Trophoblast cell (in vitro differentiated cells and primary cell): ENCODE measurements at regions not wholly inside any gene's neighbourhood (a gene's known extent, or its start where the extent isn't known, plus 50 kb on each side); places are given as distances from the start of the nearest gene placed in this dataset.
"Not testable (repeated sequence)": the region's sequence is repeated elsewhere in the genome, so short reads cannot be mapped to it uniquely, and the experiment has no call there.

Experiments used
- DNase-seq, 2 donors: peaks; one replicate each; pipeline ENCODE4 v3.0.0-alpha.2; 2016
- H2AFZ ChIP-seq: 2 replicates; pipeline ENCODE4 v1.6.1; 2013; ENCODE audit warnings: low read length, moderate library complexity, mild to moderate bottlenecking; ENCODE audit not compliant: insufficient read depth, poor library complexity
- H2AK5ac ChIP-seq: 2 replicates; pipeline ENCODE4 v1.6.1; 2013; ENCODE audit warnings: mild to moderate bottlenecking, low read length
- H2BK120ac ChIP-seq: 2 replicates; pipeline ENCODE4 v1.6.1; 2013; ENCODE audit warnings: low read length, mild to moderate bottlenecking, moderate library complexity; ENCODE audit not compliant: insufficient read depth, poor library complexity
- H2BK12ac ChIP-seq: 2 replicates; pipeline ENCODE4 v1.6.1; 2013; ENCODE audit warnings: mild to moderate bottlenecking, low read length, moderate library complexity
- H2BK5ac ChIP-seq: 2 replicates; pipeline ENCODE4 v1.6.1; 2013; ENCODE audit warnings: low read length, low read depth, moderate library complexity, mild to moderate bottlenecking; ENCODE audit not compliant: poor library complexity
- H3K14ac ChIP-seq: 2 replicates; pipeline ENCODE4 v1.6.1; 2013; ENCODE audit warnings: mild to moderate bottlenecking, low read length
- H3K18ac ChIP-seq: 2 replicates; pipeline ENCODE4 v1.6.1; 2013; ENCODE audit warnings: mild to moderate bottlenecking, low read length
- H3K23ac ChIP-seq: 2 replicates; pipeline ENCODE4 v1.6.1; 2013; ENCODE audit warnings: low read length
- H3K27ac ChIP-seq: 2 replicates; pipeline ENCODE4 v1.5.1; 2013; ENCODE audit warnings: low read depth, mild to moderate bottlenecking, inconsistent platforms, low read length, moderate library complexity
- H3K27me3 ChIP-seq: 2 replicates; pipeline ENCODE4 v1.6.1; 2013; ENCODE audit warnings: inconsistent platforms, mild to moderate bottlenecking, low read length, moderate library complexity; ENCODE audit not compliant: insufficient read depth
- H3K36me3 ChIP-seq, 2 experiments: 1 replicate in 1 of 2; 2 replicates in 1 of 2; pipeline ENCODE4 v1.6.1; 2013; ENCODE audit warnings: low read length in 2 of 2, mild to moderate bottlenecking in 2 of 2, moderate library complexity in 1 of 2; ENCODE audit not compliant: insufficient read depth in 2 of 2, control insufficient read depth in 1 of 2
- H3K4ac ChIP-seq: 2 replicates; pipeline ENCODE4 v1.6.1; 2013; ENCODE audit warnings: low read depth, mild to moderate bottlenecking, low read length, moderate library complexity
- H3K4me1 ChIP-seq, 2 experiments: 1 replicate in 1 of 2; 2 replicates in 1 of 2; pipeline ENCODE4 v1.6.1; 2013; ENCODE audit warnings: low read length in 2 of 2, mild to moderate bottlenecking in 2 of 2, moderate library complexity in 1 of 2; ENCODE audit not compliant: insufficient read depth in 2 of 2, control insufficient read depth in 1 of 2
- H3K4me2 ChIP-seq: 2 replicates; pipeline ENCODE4 v1.6.1; 2013; ENCODE audit warnings: inconsistent platforms, mild to moderate bottlenecking, low read length, moderate library complexity
- H3K4me3 ChIP-seq: 2 replicates; pipeline ENCODE4 v1.5.1; 2013; ENCODE audit warnings: mild to moderate bottlenecking, low read depth, low read length, inconsistent platforms
- H3K79me1 ChIP-seq: one replicate; pipeline ENCODE4 v1.6.1; 2013; ENCODE audit warnings: low read length
- H3K79me2 ChIP-seq: 2 replicates; pipeline ENCODE4 v1.6.1; 2013; ENCODE audit warnings: low read length, mild to moderate bottlenecking; ENCODE audit not compliant: control insufficient read depth, insufficient read depth, poor library complexity
- H3K9ac ChIP-seq: 2 replicates; pipeline ENCODE4 v1.6.1; 2013; ENCODE audit warnings: mild to moderate bottlenecking, low read length
- H3K9me3 ChIP-seq: 2 replicates; pipeline ENCODE4 v1.6.1; 2013; ENCODE audit warnings: low read depth, mild to moderate bottlenecking, control low read depth, inconsistent platforms, low read length; ENCODE audit not compliant: insufficient read depth
- H4K12ac ChIP-seq: 2 replicates; pipeline ENCODE4 v1.6.1; 2013; ENCODE audit warnings: low read depth, mild to moderate bottlenecking, low read length, moderate library complexity
- H4K8ac ChIP-seq: 2 replicates; pipeline ENCODE4 v1.6.1; 2013; ENCODE audit warnings: low read depth, mild to moderate bottlenecking, low read length, moderate library complexity
- H4K91ac ChIP-seq: one replicate; pipeline ENCODE4 v1.6.1; 2013; ENCODE audit warnings: low read depth, mild to moderate bottlenecking, low read length, moderate library complexity
- WGBS: extraction: QIAGEN DNeasy Blood & Tissue Kit; methylation state at CpG from one replicate; pipeline ENCODE4 v1.1.7; 2013; ENCODE audit warnings: missing lambda C conversion rate; ENCODE audit not compliant: insufficient read length, insufficient coverage; ENCODE audit errors: extremely low coverage; 5-methylcytosine and 5-hydroxymethylcytosine counted together

GRCh38 chr3:162640208-162640607 is 1143.6 kb downstream of the OTOL1 start:
- H3K4me2 ChIP-seq, H4K12ac ChIP-seq, H3K4me1 ChIP-seq, H3K23ac ChIP-seq, H3K79me2 ChIP-seq, H3K4me3 ChIP-seq, H2BK12ac ChIP-seq, DNase-seq, H2BK120ac ChIP-seq, H3K36me3 ChIP-seq, H3K18ac ChIP-seq, H3K79me1 ChIP-seq, H3K27me3 ChIP-seq, H2BK5ac ChIP-seq, H4K8ac ChIP-seq, H3K9ac ChIP-seq, H2AFZ ChIP-seq, H2AK5ac ChIP-seq, H3K14ac ChIP-seq, H3K9me3 ChIP-seq, H3K27ac ChIP-seq, H4K91ac ChIP-seq, H3K4ac ChIP-seq: not testable (repeated sequence)
- no CpG with 5 or more reads among the region's 13 CpGs for WGBS

DNA sequence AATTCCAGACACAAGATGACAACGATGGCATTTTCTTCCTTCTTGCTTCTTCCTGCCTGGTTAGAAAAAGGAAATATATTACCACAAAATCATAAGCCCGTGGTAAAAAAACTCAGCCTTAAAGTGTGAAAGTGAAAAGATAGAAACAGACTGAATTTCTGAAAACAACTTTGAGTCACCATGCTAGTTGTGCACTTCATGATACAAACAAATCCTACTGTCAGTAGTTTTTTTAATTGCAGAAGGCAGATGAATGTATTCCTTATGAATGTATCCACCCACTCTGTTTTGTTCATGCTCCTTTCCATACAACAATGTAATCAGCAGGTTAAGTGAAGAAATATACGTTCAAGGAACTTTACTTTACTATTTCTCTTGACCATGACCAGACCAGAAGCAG is 1144.7 kb downstream of the OTOL1 start:
- Histone ChIP-seq H3K23ac (no peak overlapping the region), H4K91ac (no peak overlapping the region), H2BK5ac (no peak overlapping the region), H3K9me3 (peaks cover 4% of the 10 kb centered on the region), H3K4me2 (no peak overlapping the region), H3K18ac (no peak overlapping the region), H3K4me3 (no peak overlapping the region), H3K4ac (no peak overlapping the region), H2BK120ac (no peak overlapping the region), H3K79me2 (no peaks in the 10 kb centered on the region), H3K4me1 (no peaks in the 10 kb centered on the region), H3K9ac (no peak overlapping the region), H4K8ac (no peak overlapping the region), H3K27ac (no peak overlapping the region), H3K14ac (no peak overlapping the region), H4K12ac (no peak overlapping the region), H2BK12ac (no peak overlapping the region), H2AK5ac (no peak overlapping the region), H3K79me1 (no peaks in the 10 kb centered on the region), H3K36me3 (peaks cover 0 to 2% of the 10 kb centered on the region in 2 experiments), H3K27me3 (no peaks in the 10 kb centered on the region), H2AFZ (no peak overlapping the region)
- no CpG with 5 or more reads among the region's 3 CpGs for WGBS
- no peak for DNase-seq

GRCh38 chr3:162641907-162642306 is 1145.3 kb downstream of the OTOL1 start:
- H2AK5ac ChIP-seq: no peak overlapping the region
- no peak overlapping the region for H3K27ac ChIP-seq
- no peak overlapping the region for H3K18ac ChIP-seq
- no peak overlapping the region for H2BK120ac ChIP-seq
- no CpG with 5 or more reads among the region's 2 CpGs for WGBS
- no peak overlapping the region for H3K4me3 ChIP-seq
- no peak overlapping the region for H4K12ac ChIP-seq
- peaks cover 0 to 2% of the 10 kb centered on the region in 2 experiments for H3K36me3 ChIP-seq
- H3K9me3 ChIP-seq: peaks cover 4% of the 10 kb centered on the region
- no peak overlapping the region for H4K8ac ChIP-seq
- H3K9ac ChIP-seq: no peak overlapping the region
- no peak overlapping the region for H3K14ac ChIP-seq
- no peak overlapping the region for H2BK5ac ChIP-seq
- H3K27me3 ChIP-seq: no peaks in the 10 kb centered on the region
- no peak overlapping the region for H3K4ac ChIP-seq
- no peak overlapping the region for H3K23ac ChIP-seq
- H2BK12ac ChIP-seq: no peak overlapping the region
- H4K91ac ChIP-seq: no peak overlapping the region
- no peaks in the 10 kb centered on the region for H3K4me1 ChIP-seq
- no peak for DNase-seq
- no peak overlapping the region for H3K4me2 ChIP-seq
- no peak overlapping the region for H2AFZ ChIP-seq
- H3K79me2 ChIP-seq: no peaks in the 10 kb centered on the region
- no peaks in the 10 kb centered on the region for H3K79me1 ChIP-seq

DNA sequence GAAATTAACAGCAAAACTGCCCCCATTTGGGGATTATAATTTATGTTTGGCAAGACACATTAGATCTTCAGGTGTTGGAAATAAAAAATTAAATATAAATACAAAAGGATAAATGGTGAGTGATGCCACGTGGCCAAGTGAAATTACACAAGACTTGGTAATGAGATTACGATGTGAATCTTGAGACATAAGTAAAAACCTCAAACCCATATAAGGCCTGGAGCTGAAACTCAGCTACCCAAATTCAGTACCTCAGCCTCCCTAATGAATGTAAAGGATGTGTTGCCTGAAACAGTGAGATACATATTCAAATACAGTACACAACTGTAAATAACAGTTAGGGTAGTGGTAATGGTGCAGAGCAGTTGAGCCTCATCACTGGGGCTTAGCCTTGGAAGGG is 1146.6 kb downstream of the OTOL1 start:
- Histone ChIP-seq H4K8ac (no peak overlapping the region), H3K4me3 (no peak overlapping the region), H3K27ac (no peak overlapping the region), H2AK5ac (no peak overlapping the region), H3K4me1 (no peaks in the 10 kb centered on the region), H4K12ac (no peak overlapping the region), H4K91ac (no peak overlapping the region), H2BK120ac (no peak overlapping the region), H3K27me3 (no peaks in the 10 kb centered on the region), H3K18ac (no peak overlapping the region), H3K79me1 (no peaks in the 10 kb centered on the region), H3K79me2 (no peaks in the 10 kb centered on the region), H3K4me2 (no peak overlapping the region), H3K9me3 (peaks cover 10% of the 10 kb centered on the region), H3K36me3 (no peaks in the 10 kb centered on the region), H3K23ac (no peak overlapping the region), H2BK5ac (no peak overlapping the region), H3K4ac (no peak overlapping the region), H2AFZ (no peak overlapping the region), H3K14ac (no peak overlapping the region), H3K9ac (no peak overlapping the region), H2BK12ac (no peak overlapping the region)
- WGBS: no CpG with 5 or more reads among the region's 2 CpGs
- DNase-seq: no peak
